KMS-11 (cell line): ENCODE measurements at regions not wholly inside any gene's neighbourhood (a gene's known extent, or its start where the extent isn't known, plus 50 kb on each side); places are given as distances from the start of the nearest gene placed in this dataset.

Experiments
- H2AFZ ChIP-seq: fragments of 200-600 bp; sonication (generic); 2 replicates; pipeline ENCODE4 v1.6.1; 2016; ENCODE audit warnings: antibody characterized with exemption, mixed run types, low read depth
- H3K27ac ChIP-seq: fragments of 200-600 bp; sonication (generic); 2 replicates; pipeline ENCODE4 v1.6.1; 2016; ENCODE audit warnings: mild to moderate bottlenecking, mixed run types
- H3K27me3 ChIP-seq: fragments of 200-600 bp; sonication (generic); 2 replicates; pipeline ENCODE4 v1.6.1; 2017; ENCODE audit warnings: mild to moderate bottlenecking, low read depth, mixed run types, moderate library complexity; ENCODE audit not compliant: insufficient read depth
- H3K36me3 ChIP-seq: fragments of 200-600 bp; sonication (generic); 2 replicates; pipeline ENCODE4 v1.6.1; 2017; ENCODE audit warnings: mild to moderate bottlenecking, mixed run types; ENCODE audit not compliant: insufficient read depth
- H3K4me1 ChIP-seq: fragments of 200-600 bp; sonication (generic); 2 replicates; pipeline ENCODE4 v1.6.1; 2016; ENCODE audit warnings: mild to moderate bottlenecking, low read depth, mixed run types; ENCODE audit not compliant: poor library complexity, severe bottlenecking
- H3K4me2 ChIP-seq: fragments of 200-600 bp; sonication (generic); 2 replicates; pipeline ENCODE4 v1.7.0; 2016; ENCODE audit warnings: mild to moderate bottlenecking, mixed run types
- H3K4me3 ChIP-seq: fragments of 200-600 bp; sonication (generic); IDR thresholded peaks from 2 replicates; pipeline ENCODE4 v1.6.1; 2017; ENCODE audit warnings: low read depth, low read length, mixed read lengths; ENCODE audit not compliant: insufficient read depth
- H3K79me2 ChIP-seq: fragments of 200-600 bp; sonication (generic); 2 replicates; pipeline ENCODE4 v1.6.1; 2016; ENCODE audit warnings: low read depth, mixed run types; ENCODE audit not compliant: insufficient read depth
- H3K9ac ChIP-seq: fragments of 200-600 bp; sonication (generic); 2 replicates; pipeline ENCODE4 v1.6.1; 2016; ENCODE audit warnings: mild to moderate bottlenecking, mixed run types
- H4K20me1 ChIP-seq: fragments of 200-600 bp; sonication (generic); 2 replicates; pipeline ENCODE4 v1.6.1; 2016; ENCODE audit warnings: mild to moderate bottlenecking, mixed run types; ENCODE audit not compliant: insufficient read depth
- TF ChIP-seq, protein P1 (sequence below): fragments of 200-600 bp; sonication (generic); conservative IDR thresholded peaks from 2 replicates; pipeline ENCODE4 v1.6.1; 2017; ENCODE audit warnings: low read depth, mild to moderate bottlenecking, antibody characterized with exemption, low read length, moderate library complexity, mixed read lengths

DNA sequence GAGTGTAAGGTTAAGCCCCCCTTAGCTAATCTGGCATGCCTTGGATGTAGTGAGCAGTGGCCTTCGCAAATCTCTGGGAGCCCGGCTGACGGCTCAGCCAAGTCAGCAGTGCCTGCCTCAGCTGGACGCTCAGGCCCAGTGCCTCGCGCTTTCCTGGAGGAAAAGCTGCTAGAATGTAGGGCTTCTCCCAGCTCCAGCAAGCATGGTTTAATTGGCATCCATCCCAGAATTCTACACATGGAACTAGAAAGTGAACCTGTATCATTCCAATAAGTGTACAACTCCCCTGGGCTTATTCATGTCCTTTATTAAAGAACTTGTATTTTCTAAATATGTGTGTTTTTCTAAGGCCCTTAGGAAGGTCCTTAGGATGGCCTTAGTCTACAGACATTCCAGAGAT is 287.8 kb upstream of the SHH start:
- Histone ChIP-seq H3K27ac (no peak overlapping the region), H2AFZ (no peak overlapping the region), H3K36me3 (no peaks in the 10 kb centered on the region), H4K20me1 (no peaks in the 10 kb centered on the region), H3K27me3 (no peaks in the 10 kb centered on the region), H3K4me2 (no peak overlapping the region), H3K4me3 (no peak overlapping the region), H3K79me2 (no peaks in the 10 kb centered on the region), H3K4me1 (peaks cover 19% of the 10 kb centered on the region), H3K9ac (no peak overlapping the region)
- TF ChIP-seq, protein P1, sequence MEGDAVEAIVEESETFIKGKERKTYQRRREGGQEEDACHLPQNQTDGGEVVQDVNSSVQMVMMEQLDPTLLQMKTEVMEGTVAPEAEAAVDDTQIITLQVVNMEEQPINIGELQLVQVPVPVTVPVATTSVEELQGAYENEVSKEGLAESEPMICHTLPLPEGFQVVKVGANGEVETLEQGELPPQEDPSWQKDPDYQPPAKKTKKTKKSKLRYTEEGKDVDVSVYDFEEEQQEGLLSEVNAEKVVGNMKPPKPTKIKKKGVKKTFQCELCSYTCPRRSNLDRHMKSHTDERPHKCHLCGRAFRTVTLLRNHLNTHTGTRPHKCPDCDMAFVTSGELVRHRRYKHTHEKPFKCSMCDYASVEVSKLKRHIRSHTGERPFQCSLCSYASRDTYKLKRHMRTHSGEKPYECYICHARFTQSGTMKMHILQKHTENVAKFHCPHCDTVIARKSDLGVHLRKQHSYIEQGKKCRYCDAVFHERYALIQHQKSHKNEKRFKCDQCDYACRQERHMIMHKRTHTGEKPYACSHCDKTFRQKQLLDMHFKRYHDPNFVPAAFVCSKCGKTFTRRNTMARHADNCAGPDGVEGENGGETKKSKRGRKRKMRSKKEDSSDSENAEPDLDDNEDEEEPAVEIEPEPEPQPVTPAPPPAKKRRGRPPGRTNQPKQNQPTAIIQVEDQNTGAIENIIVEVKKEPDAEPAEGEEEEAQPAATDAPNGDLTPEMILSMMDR = no peak

DNA sequence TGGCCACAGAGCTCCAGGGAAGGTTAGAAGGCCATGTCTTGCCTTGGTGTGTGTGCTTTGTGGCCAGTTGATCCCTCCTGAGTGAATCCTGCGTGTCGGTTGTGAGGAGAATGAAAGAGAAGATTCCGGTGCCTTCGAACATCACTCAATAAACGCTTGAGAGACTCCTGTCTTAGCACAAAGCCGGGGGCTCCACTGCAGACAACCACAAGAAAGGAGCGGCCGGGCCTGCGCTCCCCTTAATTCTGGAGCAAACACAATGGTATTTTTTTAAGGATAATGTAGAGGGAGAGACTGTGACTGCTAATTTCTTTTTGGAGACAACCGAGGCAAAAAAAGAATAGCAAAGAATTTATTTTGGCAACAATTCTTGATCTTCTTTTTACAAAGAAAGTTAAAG is 286.8 kb upstream of the SHH start:
- H4K20me1 ChIP-seq = no peaks in the 10 kb centered on the region
- H2AFZ ChIP-seq = no peak overlapping the region
- no peaks in the 10 kb centered on the region for H3K27me3 ChIP-seq
- no peak overlapping the region for H3K27ac ChIP-seq
- H3K4me2 ChIP-seq = no peak overlapping the region
- H3K9ac ChIP-seq = no peak overlapping the region
- no peaks in the 10 kb centered on the region for H3K79me2 ChIP-seq
- peaks cover 20% of the 10 kb centered on the region for H3K4me1 ChIP-seq
- no peaks in the 10 kb centered on the region for H3K36me3 ChIP-seq
- no peak overlapping the region for H3K4me3 ChIP-seq
- TF ChIP-seq, protein P1 = no peak

DNA sequence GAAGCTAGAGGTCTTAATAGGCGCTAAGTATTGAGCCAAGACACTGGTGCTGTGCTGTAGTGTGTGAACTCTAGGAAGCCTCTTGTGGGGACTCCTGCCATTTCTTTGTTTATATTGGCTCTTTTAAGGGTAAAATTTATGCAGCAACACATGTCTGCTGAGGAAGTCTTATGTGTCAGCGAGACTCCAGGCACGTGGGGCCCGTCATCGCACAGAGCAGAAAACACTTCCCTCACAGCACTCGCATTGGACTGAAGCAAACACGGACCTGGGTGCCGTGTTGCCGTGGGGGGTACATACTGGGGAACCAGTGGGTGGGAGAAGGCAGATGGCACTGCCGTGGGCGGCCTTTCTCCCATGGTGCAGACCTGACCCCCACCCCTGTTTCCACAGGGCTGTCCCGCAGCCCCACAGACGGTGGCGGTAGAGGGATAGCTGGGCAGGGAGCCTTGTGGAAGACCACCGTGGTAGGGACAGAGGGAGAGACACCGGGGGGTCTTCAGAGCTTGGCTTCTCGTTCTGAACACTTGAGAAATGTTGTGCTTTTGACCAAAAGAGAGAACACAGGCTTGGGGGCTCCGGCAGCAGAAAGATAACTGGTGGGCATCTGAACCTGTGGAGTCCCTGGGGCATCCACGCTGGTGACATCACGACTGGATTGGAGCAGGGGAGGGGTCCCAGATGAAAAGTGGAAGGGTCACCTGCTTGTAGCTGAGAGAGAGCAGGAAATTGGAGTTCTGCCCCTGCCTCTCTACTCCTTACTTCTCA is 284.7 kb upstream of the SHH start:
- Histone ChIP-seq H3K79me2 (no peaks in the 10 kb centered on the region), H3K9ac (no peak overlapping the region), H3K27ac (peak overlapping the region; percentile 7; the same call in 1 of the 2 replicates), H3K4me1 (peaks cover 20% of the 10 kb centered on the region), H4K20me1 (no peaks in the 10 kb centered on the region), H2AFZ (no peak overlapping the region), H3K4me2 (peak overlapping the region; percentile 35; the same call in 1 of the 2 replicates), H3K27me3 (no peaks in the 10 kb centered on the region), H3K4me3 (no peak overlapping the region), H3K36me3 (no peaks in the 10 kb centered on the region)
- TF ChIP-seq, protein P1 = no peak

DNA sequence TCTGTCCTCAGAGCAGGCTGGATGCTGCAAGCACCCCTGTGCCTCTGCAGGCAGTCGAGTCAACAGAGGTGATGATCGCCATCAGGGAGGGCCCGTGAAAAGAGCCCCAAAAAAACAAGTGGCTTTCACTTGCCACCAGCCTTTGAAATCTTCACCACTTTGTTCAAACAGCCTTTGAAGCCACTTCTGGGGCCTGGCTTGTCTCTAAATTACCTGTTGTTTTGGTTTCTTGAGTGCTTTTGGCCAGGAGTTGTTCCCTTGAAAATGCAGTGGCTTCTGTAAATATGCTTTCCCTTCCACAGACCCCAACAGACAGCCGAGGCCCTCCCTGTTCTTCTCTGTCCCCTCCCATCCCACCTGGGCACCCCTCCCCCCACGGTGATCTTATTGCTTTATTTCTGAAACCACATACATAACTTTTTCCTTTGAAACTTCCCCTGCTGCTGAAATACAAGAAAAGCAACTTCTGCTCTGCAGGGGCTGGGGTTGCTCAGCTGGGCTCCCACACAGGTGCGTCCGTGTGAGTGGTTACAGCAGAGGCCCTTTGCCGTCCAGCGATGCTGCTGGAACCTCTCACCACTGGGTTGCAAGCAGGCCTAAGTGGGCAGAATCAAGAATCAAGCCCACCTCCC is 283.8 kb upstream of the SHH start:
- TF ChIP-seq, protein P1 = no peak
- Histone ChIP-seq H3K4me2 (peak overlapping the region; percentile 35; the same call in 1 of the 2 replicates), H3K4me1 (peaks cover 20% of the 10 kb centered on the region), H3K4me3 (no peak overlapping the region), H3K36me3 (no peaks in the 10 kb centered on the region), H3K9ac (no peak overlapping the region), H4K20me1 (no peaks in the 10 kb centered on the region), H3K27ac (peak overlapping the region; percentile 7; the same call in 1 of the 2 replicates), H3K27me3 (no peaks in the 10 kb centered on the region), H2AFZ (peak overlapping the region; percentile 8; the same call in 1 of the 2 replicates), H3K79me2 (no peaks in the 10 kb centered on the region)
